ENCODE measurements at regions not wholly inside any gene's neighbourhood (a gene's known extent, or its start where the extent isn't known, plus 50 kb on each side); places are given as distances from the start of the nearest gene placed in this dataset.

GRCh38 chr9:79240774-79241173 is 331.0 kb upstream of the TLE4 start:
- Histone ChIP-seq H3K9me3 (ENCODE audit: control insufficient read depth, low read length) (no peaks in the 10 kb centered on the region), H3K4me3 (ENCODE audit: insufficient read depth, low read depth, low read length, poor library complexity, severe bottlenecking) (no peak overlapping the region), H3K36me3 (ENCODE audit: control insufficient read depth, insufficient read depth, low read length) (no peaks in the 10 kb centered on the region), H3K4me1 (ENCODE audit: control insufficient read depth, insufficient read depth, low read length, poor library complexity, severe bottlenecking) (no peaks in the 10 kb centered on the region), H3K27ac (ENCODE audit: insufficient read depth, low read length, poor library complexity, severe bottlenecking) (no peak overlapping the region), H3K27me3 (replicated peaks; ENCODE audit: control insufficient read depth, insufficient read depth, low read length, poor library complexity, severe bottlenecking) (no peaks in the 10 kb centered on the region)
- DNase-seq, result no peak

GRCh38 chr9:79242489-79242888 is 329.3 kb upstream of the TLE4 start:
- Histone ChIP-seq H3K9me3 (ENCODE audit: control insufficient read depth, low read length) (no peaks in the 10 kb centered on the region), H3K27me3 (replicated peaks; ENCODE audit: control insufficient read depth, insufficient read depth, low read length, poor library complexity, severe bottlenecking) (no peaks in the 10 kb centered on the region), H3K27ac (ENCODE audit: insufficient read depth, low read length, poor library complexity, severe bottlenecking) (no peak overlapping the region), H3K4me3 (ENCODE audit: insufficient read depth, low read depth, low read length, poor library complexity, severe bottlenecking) (no peak overlapping the region), H3K36me3 (ENCODE audit: control insufficient read depth, insufficient read depth, low read length) (no peaks in the 10 kb centered on the region), H3K4me1 (ENCODE audit: control insufficient read depth, insufficient read depth, low read length, poor library complexity, severe bottlenecking) (no peaks in the 10 kb centered on the region)
- DNase-seq, result no peak

- H3K4me3 ChIP-seq (ENCODE audit: insufficient read depth, low read depth, low read length, poor library complexity, severe bottlenecking), result no peak overlapping the region
- no peaks in the 10 kb centered on the region for H3K27me3 ChIP-seq (replicated peaks; ENCODE audit: control insufficient read depth, insufficient read depth, low read length, poor library complexity, severe bottlenecking)
- no peaks in the 10 kb centered on the region for H3K36me3 ChIP-seq (ENCODE audit: control insufficient read depth, insufficient read depth, low read length)
- H3K4me1 ChIP-seq (ENCODE audit: control insufficient read depth, insufficient read depth, low read length, poor library complexity, severe bottlenecking), result no peaks in the 10 kb centered on the region
- H3K9me3 ChIP-seq (ENCODE audit: control insufficient read depth, low read length), result no peaks in the 10 kb centered on the region
- H3K27ac ChIP-seq (ENCODE audit: insufficient read depth, low read length, poor library complexity, severe bottlenecking), result no peak overlapping the region
- DNase-seq, result no peak
Observed at GRCh38 chr9:79246170-79246569, 325.6 kb upstream of the TLE4 start.

GRCh38 chr9:79247021-79247420 is 324.7 kb upstream of the TLE4 start:
- Histone ChIP-seq H3K4me1 (ENCODE audit: control insufficient read depth, insufficient read depth, low read length, poor library complexity, severe bottlenecking) (no peaks in the 10 kb centered on the region), H3K27me3 (replicated peaks; ENCODE audit: control insufficient read depth, insufficient read depth, low read length, poor library complexity, severe bottlenecking) (no peaks in the 10 kb centered on the region), H3K27ac (ENCODE audit: insufficient read depth, low read length, poor library complexity, severe bottlenecking) (no peak overlapping the region), H3K4me3 (ENCODE audit: insufficient read depth, low read depth, low read length, poor library complexity, severe bottlenecking) (no peak overlapping the region), H3K36me3 (ENCODE audit: control insufficient read depth, insufficient read depth, low read length) (no peaks in the 10 kb centered on the region), H3K9me3 (ENCODE audit: control insufficient read depth, low read length) (no peaks in the 10 kb centered on the region)
- no peak for DNase-seq

- H3K27ac ChIP-seq (ENCODE audit: insufficient read depth, low read length, poor library complexity, severe bottlenecking), result no peak overlapping the region
- no peaks in the 10 kb centered on the region for H3K4me1 ChIP-seq (ENCODE audit: control insufficient read depth, insufficient read depth, low read length, poor library complexity, severe bottlenecking)
- H3K27me3 ChIP-seq (replicated peaks; ENCODE audit: control insufficient read depth, insufficient read depth, low read length, poor library complexity, severe bottlenecking), result no peaks in the 10 kb centered on the region
- no peak for DNase-seq
- no peaks in the 10 kb centered on the region for H3K9me3 ChIP-seq (ENCODE audit: control insufficient read depth, low read length)
- H3K36me3 ChIP-seq (ENCODE audit: control insufficient read depth, insufficient read depth, low read length), result no peaks in the 10 kb centered on the region
- no peak overlapping the region for H3K4me3 ChIP-seq (ENCODE audit: insufficient read depth, low read depth, low read length, poor library complexity, severe bottlenecking)
Observed at GRCh38 chr9:79250806-79251205, 321.0 kb upstream of the TLE4 start.

GRCh38 chr9:79254900-79255650 is 316.7 kb upstream of the TLE4 start:
- Histone ChIP-seq H3K4me1 (ENCODE audit: control insufficient read depth, insufficient read depth, low read length, poor library complexity, severe bottlenecking) (no peaks in the 10 kb centered on the region), H3K4me3 (ENCODE audit: insufficient read depth, low read depth, low read length, poor library complexity, severe bottlenecking) (no peak overlapping the region), H3K9me3 (ENCODE audit: control insufficient read depth, low read length) (no peaks in the 10 kb centered on the region), H3K27me3 (replicated peaks; ENCODE audit: control insufficient read depth, insufficient read depth, low read length, poor library complexity, severe bottlenecking) (no peaks in the 10 kb centered on the region), H3K27ac (ENCODE audit: insufficient read depth, low read length, poor library complexity, severe bottlenecking) (no peak overlapping the region), H3K36me3 (ENCODE audit: control insufficient read depth, insufficient read depth, low read length) (no peaks in the 10 kb centered on the region)
- DNase-seq, result no peak

DNA sequence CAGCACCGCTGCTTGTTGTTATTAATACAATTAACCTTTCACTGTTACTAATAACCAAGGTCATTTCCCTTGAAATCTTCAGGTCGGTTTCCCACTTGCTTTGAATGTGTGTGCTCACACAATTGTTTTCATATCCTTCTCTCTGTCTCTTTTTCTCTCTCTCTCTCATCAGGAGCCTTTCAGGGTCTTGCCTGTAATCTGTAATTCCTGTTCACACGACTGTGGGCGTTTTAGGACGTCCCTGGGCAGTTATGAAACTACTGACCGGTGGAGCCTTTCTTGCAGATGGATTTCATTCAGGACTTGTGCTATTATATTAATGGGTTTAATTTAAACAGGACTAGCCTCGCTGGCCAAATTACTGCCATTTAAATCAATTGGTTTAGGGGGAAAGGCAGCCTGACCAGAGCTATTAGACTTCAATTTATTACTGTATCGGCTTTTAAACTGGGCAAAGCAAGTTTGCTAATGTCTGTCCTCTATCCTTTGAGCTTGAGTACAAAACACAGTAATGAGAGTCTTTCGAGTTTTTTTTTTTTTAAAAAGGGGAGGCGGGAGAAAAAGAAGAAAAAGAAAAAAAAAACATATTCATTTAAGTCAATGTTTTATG is 316.0 kb upstream of the TLE4 start:
- H3K27ac ChIP-seq (ENCODE audit: insufficient read depth, low read length, poor library complexity, severe bottlenecking), result no peak overlapping the region
- no peaks in the 10 kb centered on the region for H3K9me3 ChIP-seq (ENCODE audit: control insufficient read depth, low read length)
- no peak for DNase-seq
- no peaks in the 10 kb centered on the region for H3K36me3 ChIP-seq (ENCODE audit: control insufficient read depth, insufficient read depth, low read length)
- no peaks in the 10 kb centered on the region for H3K27me3 ChIP-seq (replicated peaks; ENCODE audit: control insufficient read depth, insufficient read depth, low read length, poor library complexity, severe bottlenecking)
- H3K4me3 ChIP-seq (ENCODE audit: insufficient read depth, low read depth, low read length, poor library complexity, severe bottlenecking), result no peak overlapping the region
- H3K4me1 ChIP-seq (ENCODE audit: control insufficient read depth, insufficient read depth, low read length, poor library complexity, severe bottlenecking), result no peaks in the 10 kb centered on the region

- no peaks in the 10 kb centered on the region for H3K27me3 ChIP-seq (replicated peaks; ENCODE audit: control insufficient read depth, insufficient read depth, low read length, poor library complexity, severe bottlenecking)
- H3K27ac ChIP-seq (ENCODE audit: insufficient read depth, low read length, poor library complexity, severe bottlenecking), result no peak overlapping the region
- no peak overlapping the region for H3K4me3 ChIP-seq (ENCODE audit: insufficient read depth, low read depth, low read length, poor library complexity, severe bottlenecking)
Observed at GRCh38 chr9:79256691-79257213, 315.0 kb upstream of the TLE4 start.

GRCh38 chr9:79257228-79257781 is 314.5 kb upstream of the TLE4 start:
- no peaks in the 10 kb centered on the region for H3K36me3 ChIP-seq (ENCODE audit: control insufficient read depth, insufficient read depth, low read length)
- H3K4me1 ChIP-seq (ENCODE audit: control insufficient read depth, insufficient read depth, low read length, poor library complexity, severe bottlenecking), result no peaks in the 10 kb centered on the region
- no peak overlapping the region for H3K27ac ChIP-seq (ENCODE audit: insufficient read depth, low read length, poor library complexity, severe bottlenecking)
- no peak for DNase-seq
- no peak overlapping the region for H3K4me3 ChIP-seq (ENCODE audit: insufficient read depth, low read depth, low read length, poor library complexity, severe bottlenecking)
- H3K27me3 ChIP-seq (replicated peaks; ENCODE audit: control insufficient read depth, insufficient read depth, low read length, poor library complexity, severe bottlenecking), result no peaks in the 10 kb centered on the region
- H3K9me3 ChIP-seq (ENCODE audit: control insufficient read depth, low read length), result no peaks in the 10 kb centered on the region

More at GRCh38 chr9:79256691-79257213, 315.0 kb upstream of the TLE4 start:
- no peak for DNase-seq
- H3K36me3 ChIP-seq (ENCODE audit: control insufficient read depth, insufficient read depth, low read length), result no peaks in the 10 kb centered on the region
- H3K4me1 ChIP-seq (ENCODE audit: control insufficient read depth, insufficient read depth, low read length, poor library complexity, severe bottlenecking), result no peaks in the 10 kb centered on the region
- no peaks in the 10 kb centered on the region for H3K9me3 ChIP-seq (ENCODE audit: control insufficient read depth, low read length)

DNA sequence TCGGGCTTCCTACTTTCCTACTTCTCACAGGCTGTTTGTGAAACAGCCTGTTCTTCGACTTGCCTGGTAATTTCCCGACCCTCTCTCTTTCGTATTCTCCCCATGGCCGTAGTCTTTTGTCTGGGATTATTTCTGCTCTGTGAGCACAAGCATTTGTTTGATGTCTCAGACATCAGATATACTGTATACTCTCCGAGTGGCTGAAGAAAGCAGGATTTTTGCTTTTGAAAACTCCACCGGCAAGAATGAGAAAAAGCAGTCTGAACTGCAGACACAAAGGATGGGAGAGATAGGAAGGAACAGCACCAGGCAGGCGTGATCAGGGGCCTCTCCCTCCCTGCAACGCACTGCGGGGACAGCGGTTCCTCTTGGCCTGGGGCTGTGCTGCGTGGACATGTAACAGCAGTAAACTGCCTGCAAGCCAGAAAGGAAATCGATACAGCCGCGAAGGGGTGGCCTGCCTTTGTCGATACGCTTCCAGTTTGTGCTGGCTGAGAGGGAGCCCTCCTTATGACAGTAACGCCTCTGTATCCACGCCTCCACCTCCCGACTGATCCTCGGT is 313.9 kb upstream of the TLE4 start:
- H3K9me3 ChIP-seq (ENCODE audit: control insufficient read depth, low read length), result no peaks in the 10 kb centered on the region
- H3K4me3 ChIP-seq (ENCODE audit: insufficient read depth, low read depth, low read length, poor library complexity, severe bottlenecking), result no peak overlapping the region
- H3K4me1 ChIP-seq (ENCODE audit: control insufficient read depth, insufficient read depth, low read length, poor library complexity, severe bottlenecking), result no peaks in the 10 kb centered on the region
- H3K27ac ChIP-seq (ENCODE audit: insufficient read depth, low read length, poor library complexity, severe bottlenecking), result no peak overlapping the region
- DNase-seq, result no peak
- H3K27me3 ChIP-seq (replicated peaks; ENCODE audit: control insufficient read depth, insufficient read depth, low read length, poor library complexity, severe bottlenecking), result no peaks in the 10 kb centered on the region
- H3K36me3 ChIP-seq (ENCODE audit: control insufficient read depth, insufficient read depth, low read length), result no peaks in the 10 kb centered on the region
